ENCODE measurements at regions not wholly inside any gene's neighbourhood (a gene's known extent, or its start where the extent isn't known, plus 50 kb on each side); places are given as distances from the start of the nearest gene placed in this dataset.

DNA sequence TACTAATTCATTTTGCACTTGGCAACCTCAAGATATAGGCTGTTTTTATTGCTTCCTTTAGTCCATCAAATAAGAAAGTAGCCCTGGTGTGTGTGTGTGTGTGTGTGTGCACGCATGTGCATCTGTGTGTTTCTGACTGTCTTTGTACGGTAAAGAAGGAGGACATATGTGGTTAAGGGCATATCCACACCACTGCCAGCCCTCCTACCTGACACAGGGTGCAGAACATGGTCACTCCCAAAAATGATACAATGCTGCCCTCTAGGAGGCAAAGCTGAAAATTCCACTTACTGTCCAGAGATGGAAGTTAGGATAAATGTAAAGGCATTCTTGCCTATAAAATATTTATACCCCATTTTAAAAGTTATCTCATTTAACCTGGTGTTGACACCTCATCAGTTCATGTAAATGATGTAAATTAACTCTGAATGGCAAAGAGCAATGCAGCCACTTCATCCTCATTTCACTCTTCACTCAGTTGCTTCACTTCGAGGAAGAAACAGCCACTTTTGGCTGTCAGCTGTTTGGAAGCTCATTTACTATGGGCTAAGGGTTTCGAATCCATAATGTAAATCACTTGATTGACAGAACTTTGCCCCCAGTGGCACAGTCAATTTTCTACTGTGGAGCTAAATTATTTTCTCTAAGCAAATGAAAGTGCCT lies 83.1 kb upstream of the MTNR1B start:
- intact Hi-C loops (cut with micrococcal nuclease): no loop called here
- H3K4me1 ChIP-seq (ENCODE audit: insufficient read depth, low read length): no peaks in the 10 kb centered on the region
- peak; percentile 86 for DNase-seq
- no peaks in the 10 kb centered on the region for H3K9me3 ChIP-seq (ENCODE audit: low read length)
- no peaks in the 10 kb centered on the region for H3F3A ChIP-seq (ENCODE audit: low read length, unreplicated experiment)
- H3K27me3 ChIP-seq (ENCODE audit: low read length): no peaks in the 10 kb centered on the region
- H3K79me2 ChIP-seq (ENCODE audit: low read length): no peaks in the 10 kb centered on the region
- TF ChIP-seq, protein P1, sequence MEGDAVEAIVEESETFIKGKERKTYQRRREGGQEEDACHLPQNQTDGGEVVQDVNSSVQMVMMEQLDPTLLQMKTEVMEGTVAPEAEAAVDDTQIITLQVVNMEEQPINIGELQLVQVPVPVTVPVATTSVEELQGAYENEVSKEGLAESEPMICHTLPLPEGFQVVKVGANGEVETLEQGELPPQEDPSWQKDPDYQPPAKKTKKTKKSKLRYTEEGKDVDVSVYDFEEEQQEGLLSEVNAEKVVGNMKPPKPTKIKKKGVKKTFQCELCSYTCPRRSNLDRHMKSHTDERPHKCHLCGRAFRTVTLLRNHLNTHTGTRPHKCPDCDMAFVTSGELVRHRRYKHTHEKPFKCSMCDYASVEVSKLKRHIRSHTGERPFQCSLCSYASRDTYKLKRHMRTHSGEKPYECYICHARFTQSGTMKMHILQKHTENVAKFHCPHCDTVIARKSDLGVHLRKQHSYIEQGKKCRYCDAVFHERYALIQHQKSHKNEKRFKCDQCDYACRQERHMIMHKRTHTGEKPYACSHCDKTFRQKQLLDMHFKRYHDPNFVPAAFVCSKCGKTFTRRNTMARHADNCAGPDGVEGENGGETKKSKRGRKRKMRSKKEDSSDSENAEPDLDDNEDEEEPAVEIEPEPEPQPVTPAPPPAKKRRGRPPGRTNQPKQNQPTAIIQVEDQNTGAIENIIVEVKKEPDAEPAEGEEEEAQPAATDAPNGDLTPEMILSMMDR (conservative IDR thresholded peaks at IDR 0.05; ENCODE audit: low read depth, low read length): peak; percentile 89
- TF ChIP-seq EZH2phosphoT487 (IDR thresholded peaks at IDR 0.05; ENCODE audit: borderline replicate concordance, low read length): no peak
- TF ChIP-seq EZH2 (IDR thresholded peaks at IDR 0.05; ENCODE audit: low read length, unreplicated experiment): no peak
- CTCF ChIA-PET: interaction anchor here (0.6 kb wide), 1 partner anchor 528 kb away, joined by 3 read pairs; no protein-coding TSS in a partner anchor
- H2AFZ ChIP-seq (ENCODE audit: low read length): no peak overlapping the region
- ATAC-seq: peak; percentile 73
- no peaks in the 10 kb centered on the region for H3K36me3 ChIP-seq (ENCODE audit: low read depth, low read length)
- no peak overlapping the region for H3K4me3 ChIP-seq (ENCODE audit: low read length)
- POLR2A ChIA-PET (ENCODE audit: unreplicated experiment): no interaction called here
- H3K4me2 ChIP-seq (ENCODE audit: low read length): no peak overlapping the region
- H4K20me1 ChIP-seq (ENCODE audit: low read length): no peaks in the 10 kb centered on the region
- no peak overlapping the region for H3K27ac ChIP-seq (ENCODE audit: low read length)
- H3K9me2 ChIP-seq (replicated peaks; ENCODE audit: low read length): no peaks in the 10 kb centered on the region
- BruUV-seq (replicated peaks): no TSS peak
- no peak overlapping the region for H3K9ac ChIP-seq (ENCODE audit: low read length)

DNA sequence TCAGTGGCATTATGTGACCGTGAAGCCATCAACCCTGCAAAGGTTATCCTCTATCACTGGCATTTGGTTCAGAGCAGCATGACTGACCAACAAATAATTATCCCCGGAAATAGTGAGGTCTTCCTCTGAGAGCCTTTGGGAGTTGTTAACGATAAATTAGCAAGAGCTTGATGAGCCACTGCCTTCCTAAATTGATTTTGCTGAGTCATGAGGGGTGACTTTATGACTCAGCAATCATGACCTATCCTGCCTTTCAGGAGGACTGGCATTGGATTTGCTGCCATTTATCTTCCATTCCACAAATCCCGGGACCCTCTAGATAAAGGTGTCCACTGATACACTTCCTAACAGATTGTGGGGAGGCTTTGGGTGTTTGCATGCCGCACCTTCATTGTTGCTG lies 80.8 kb upstream of the MTNR1B start:
- no peaks in the 10 kb centered on the region for H3K4me1 ChIP-seq (ENCODE audit: insufficient read depth, low read length)
- no peak overlapping the region for H2AFZ ChIP-seq (ENCODE audit: low read length)
- no TSS peak for BruUV-seq (replicated peaks)
- intact Hi-C loops (cut with micrococcal nuclease): no loop called here
- no peaks in the 10 kb centered on the region for H3F3A ChIP-seq (ENCODE audit: low read length, unreplicated experiment)
- CTCF ChIA-PET: no interaction called here
- no peak overlapping the region for H3K27ac ChIP-seq (ENCODE audit: low read length)
- H3K27me3 ChIP-seq (ENCODE audit: low read length): no peaks in the 10 kb centered on the region
- H3K79me2 ChIP-seq (ENCODE audit: low read length): no peaks in the 10 kb centered on the region
- no peaks in the 10 kb centered on the region for H3K36me3 ChIP-seq (ENCODE audit: low read depth, low read length)
- DNase-seq: no peak
- no peaks in the 10 kb centered on the region for H3K9me3 ChIP-seq (ENCODE audit: low read length)
- H3K9ac ChIP-seq (ENCODE audit: low read length): no peak overlapping the region
- no peak overlapping the region for H3K4me2 ChIP-seq (ENCODE audit: low read length)
- H4K20me1 ChIP-seq (ENCODE audit: low read length): no peaks in the 10 kb centered on the region
- POLR2A ChIA-PET (ENCODE audit: unreplicated experiment): no interaction called here
- no peaks in the 10 kb centered on the region for H3K9me2 ChIP-seq (replicated peaks; ENCODE audit: low read length)
- ATAC-seq: no peak
- TF ChIP-seq EZH2 (IDR thresholded peaks at IDR 0.05; ENCODE audit: low read length, unreplicated experiment) (no peak), EZH2phosphoT487 (IDR thresholded peaks at IDR 0.05; ENCODE audit: borderline replicate concordance, low read length) (no peak)
- TF ChIP-seq, protein P1 (conservative IDR thresholded peaks at IDR 0.05; ENCODE audit: low read depth, low read length): no peak
- no peak overlapping the region for H3K4me3 ChIP-seq (ENCODE audit: low read length)

DNA sequence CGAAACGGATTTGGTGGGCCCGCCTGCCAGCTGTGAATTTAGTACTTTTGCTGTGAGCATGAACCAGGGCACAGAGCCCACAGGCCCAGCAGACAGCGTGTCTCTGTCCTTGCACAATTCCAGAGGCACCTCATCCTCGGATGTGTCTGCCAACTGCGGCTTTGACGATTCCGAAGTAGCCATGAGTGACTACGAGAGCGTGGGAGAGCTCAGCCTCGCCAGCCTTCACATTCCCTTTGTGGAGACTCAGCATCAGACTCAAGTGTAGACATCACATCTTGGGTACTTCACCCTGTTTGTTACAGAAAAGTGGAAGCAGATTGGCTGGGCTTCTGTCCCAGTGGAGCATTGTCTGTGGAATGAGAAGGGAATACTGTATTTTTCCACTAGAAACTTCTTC lies 78.6 kb upstream of the MTNR1B start:
- H3K9me2 ChIP-seq (replicated peaks; ENCODE audit: low read length): no peaks in the 10 kb centered on the region
- H3K36me3 ChIP-seq (ENCODE audit: low read depth, low read length): no peaks in the 10 kb centered on the region
- no peaks in the 10 kb centered on the region for H3K27me3 ChIP-seq (ENCODE audit: low read length)
- H3K9me3 ChIP-seq (ENCODE audit: low read length): no peaks in the 10 kb centered on the region
- H3K27ac ChIP-seq (ENCODE audit: low read length): no peak overlapping the region
- no peaks in the 10 kb centered on the region for H3K4me1 ChIP-seq (ENCODE audit: insufficient read depth, low read length)
- no peaks in the 10 kb centered on the region for H3K79me2 ChIP-seq (ENCODE audit: low read length)
- H3F3A ChIP-seq (ENCODE audit: low read length, unreplicated experiment): no peaks in the 10 kb centered on the region
- BruUV-seq (replicated peaks): no TSS peak
- TF ChIP-seq, protein P1 (conservative IDR thresholded peaks at IDR 0.05; ENCODE audit: low read depth, low read length): no peak
- TF ChIP-seq EZH2phosphoT487 (IDR thresholded peaks at IDR 0.05; ENCODE audit: borderline replicate concordance, low read length) (no peak), EZH2 (IDR thresholded peaks at IDR 0.05; ENCODE audit: low read length, unreplicated experiment) (no peak)
- intact Hi-C loops (cut with micrococcal nuclease): no loop called here
- no peaks in the 10 kb centered on the region for H4K20me1 ChIP-seq (ENCODE audit: low read length)
- ChIA-PET POLR2A (ENCODE audit: unreplicated experiment) (no interaction called here), CTCF (no interaction called here)
- H3K4me3 ChIP-seq (ENCODE audit: low read length): no peak overlapping the region
- no peak for DNase-seq
- H2AFZ ChIP-seq (ENCODE audit: low read length): no peak overlapping the region
- H3K9ac ChIP-seq (ENCODE audit: low read length): no peak overlapping the region
- no peak overlapping the region for H3K4me2 ChIP-seq (ENCODE audit: low read length)
- ATAC-seq: no peak
